Activated naive CD8-positive, alpha-beta T cell treated with anti-CD3 and anti-CD28 coated beads, Interleukin-2, amount 10 ng/mL, durations not matched to agents 7 days and 5 days (primary cell): ENCODE measurements at regions not wholly inside any gene's neighbourhood (a gene's known extent, or its start where the extent isn't known, plus 50 kb on each side); places are given as distances from the start of the nearest gene placed in this dataset.
"Not testable (repeated sequence)": the region's sequence is repeated elsewhere in the genome, so short reads cannot be mapped to it uniquely, and the experiment has no call there.

Experiments
- ATAC-seq: fragments of 150-1000 bp; cut with Tn5 transposase; one replicate; pipeline ENCODE4 v1.10.0; 2021; ENCODE audit warnings: low read depth, moderate library complexity
- POLR2A ChIA-PET: fragments of 350-600 bp; sonication (Branson Sonifier 250); formaldehyde crosslinking; loops from one replicate; lab custom pipeline; 2021; ENCODE audit warnings: antibody characterized with exemption; lab: Charles Lee
- DNase-seq: peaks from one replicate; pipeline ENCODE4 v3.0.0; 2021
- H3K27ac Mint-ChIP-seq: one replicate; pipeline ENCODE4 v1.8.0; 2022; ENCODE audit warnings: mild to moderate bottlenecking, mixed read lengths
- H3K27me3 Mint-ChIP-seq: one replicate; pipeline ENCODE4 v1.8.0; 2022; ENCODE audit warnings: mild to moderate bottlenecking, moderate library complexity, mixed read lengths
- H3K36me3 Mint-ChIP-seq: one replicate; pipeline ENCODE4 v1.8.0; 2021; ENCODE audit warnings: mild to moderate bottlenecking, mixed read lengths
- H3K4me1 Mint-ChIP-seq: one replicate; pipeline ENCODE4 v1.8.0; 2021; ENCODE audit warnings: mixed read lengths
- H3K4me3 Mint-ChIP-seq: one replicate; pipeline ENCODE4 v1.8.0; 2022; ENCODE audit warnings: mild to moderate bottlenecking, moderate library complexity, mixed read lengths
- H3K9me3 Mint-ChIP-seq: one replicate; pipeline ENCODE4 v1.8.0; 2021; ENCODE audit warnings: mixed read lengths

- Mint-ChIP-seq H3K4me3 (no peak overlapping the region), H3K27ac (peak overlapping the region; percentile 17), H3K4me1 (peaks cover 58% of the 10 kb centered on the region), H3K9me3 (peaks cover 2% of the 10 kb centered on the region), H3K36me3 (peaks cover 3% of the 10 kb centered on the region), H3K27me3 (no peaks in the 10 kb centered on the region)
- POLR2A ChIA-PET: interaction anchor here (0.6 to 0.9 kb wide), 2 partner anchors 104 to 107 kb away, joined by 3 to 4 read pairs; no protein-coding TSS in a partner anchor
- ATAC-seq (no peak), DNase-seq (no peak)
Measured at GRCh38 chr1:101131239-101131843, 105.5 kb upstream of the S1PR1 start.

GRCh38 chr1:101130673-101131072 is 105.1 kb upstream of the DPH5 start:
- H3K27me3 Mint-ChIP-seq: no peaks in the 10 kb centered on the region
- POLR2A ChIA-PET: interaction anchor here (0.6 to 1.1 kb wide), 4 partner anchors 11 to 203 kb away, joined by 3 to 4 read pairs (median 3); no protein-coding TSS in a partner anchor
- H3K9me3 Mint-ChIP-seq: peaks cover 2% of the 10 kb centered on the region
- H3K27ac Mint-ChIP-seq: peak overlapping the region; percentile 17
- H3K4me3 Mint-ChIP-seq: no peak overlapping the region
- ATAC-seq (no peak), DNase-seq (no peak)
- peaks cover 51% of the 10 kb centered on the region for H3K4me1 Mint-ChIP-seq
- peaks cover 3% of the 10 kb centered on the region for H3K36me3 Mint-ChIP-seq

GRCh38 chr1:101128846-101129245 is 103.3 kb upstream of the DPH5 start:
- H3K9me3 Mint-ChIP-seq: peaks cover 1% of the 10 kb centered on the region
- no peaks in the 10 kb centered on the region for H3K27me3 Mint-ChIP-seq

GRCh38 chr1:101128211-101128727 is 102.7 kb upstream of the DPH5 start:
- DNase-seq (no peak), ATAC-seq (peak; percentile 63)
- no peaks in the 10 kb centered on the region for H3K27me3 Mint-ChIP-seq
- peaks cover 49% of the 10 kb centered on the region for H3K4me1 Mint-ChIP-seq
- peaks cover 6% of the 10 kb centered on the region for H3K36me3 Mint-ChIP-seq
- POLR2A ChIA-PET: interaction anchor here (0.6 to 1.2 kb wide), 4 partner anchors 9 to 117 kb away, joined by 3 to 4 read pairs (median 3); no protein-coding TSS in a partner anchor
- H3K9me3 Mint-ChIP-seq: peaks cover 1% of the 10 kb centered on the region
- peak overlapping the region; percentile 89 for H3K27ac Mint-ChIP-seq
- peak overlapping the region; percentile 80 for H3K4me3 Mint-ChIP-seq

More at GRCh38 chr1:101128846-101129245, 103.3 kb upstream of the DPH5 start:
- Mint-ChIP-seq H3K36me3 (peaks cover 5% of the 10 kb centered on the region), H3K27ac (peak overlapping the region; percentile 89), H3K4me1 (peaks cover 48% of the 10 kb centered on the region), H3K4me3 (peak overlapping the region; percentile 80)
- POLR2A ChIA-PET: interaction anchor here (0.8 to 1.2 kb wide), 4 partner anchors 9 to 162 kb away, joined by 3 to 4 read pairs (median 3); no protein-coding TSS in a partner anchor
- peak; percentile 59 for ATAC-seq
- DNase-seq: no peak

GRCh38 chr1:101124405-101124804 is 98.8 kb upstream of the DPH5 start:
- Mint-ChIP-seq H3K36me3 (peaks cover 11% of the 10 kb centered on the region), H3K27ac (no peak overlapping the region), H3K27me3 (no peaks in the 10 kb centered on the region), H3K4me3 (no peak overlapping the region), H3K9me3 (peaks cover 1% of the 10 kb centered on the region), H3K4me1 (peaks cover 47% of the 10 kb centered on the region)
- POLR2A ChIA-PET: no interaction called here
- DNase-seq (no peak), ATAC-seq (no peak)

- not testable (repeated sequence) for H3K9me3 Mint-ChIP-seq, H3K27ac Mint-ChIP-seq, H3K27me3 Mint-ChIP-seq, DNase-seq, ATAC-seq, H3K4me3 Mint-ChIP-seq
- H3K36me3 Mint-ChIP-seq: peaks cover 12% of the 10 kb centered on the region
- peaks cover 48% of the 10 kb centered on the region for H3K4me1 Mint-ChIP-seq
- POLR2A ChIA-PET: interaction anchor here (0.6 kb wide), 1 partner anchor 113 kb away, joined by 3 read pairs; the partner anchor contains the start of gene S1PR1
Measured at GRCh38 chr1:101123904-101124303, 98.3 kb upstream of the DPH5 start.

- peak; percentile 67 for ATAC-seq
- Mint-ChIP-seq H3K27me3 (no peaks in the 10 kb centered on the region), H3K4me3 (peak overlapping the region; percentile 50), H3K9me3 (peaks cover 3% of the 10 kb centered on the region), H3K36me3 (peaks cover 16% of the 10 kb centered on the region), H3K4me1 (peaks cover 40% of the 10 kb centered on the region), H3K27ac (peak overlapping the region; percentile 74)
- POLR2A ChIA-PET: interaction anchor here (0.5 to 2.1 kb wide), 4 partner anchors 10 to 174 kb away, joined by 4 to 9 read pairs (median 4); partner anchors contain the start of gene S1PR1
- DNase-seq: no peak
Measured at GRCh38 chr1:101122452-101123166, 97.0 kb upstream of the DPH5 start.

- H3K4me3 Mint-ChIP-seq: peak overlapping the region; percentile 50
- H3K9me3 Mint-ChIP-seq: peaks cover 3% of the 10 kb centered on the region
- DNase-seq: no peak
- POLR2A ChIA-PET: interaction anchor here (0.5 to 2.1 kb wide), 5 partner anchors 10 to 173 kb away, joined by 3 to 9 read pairs (median 4); partner anchors contain the start of gene S1PR1
- peaks cover 16% of the 10 kb centered on the region for H3K36me3 Mint-ChIP-seq
- peaks cover 40% of the 10 kb centered on the region for H3K4me1 Mint-ChIP-seq
- no peak for ATAC-seq
- H3K27me3 Mint-ChIP-seq: no peaks in the 10 kb centered on the region
- peak overlapping the region; percentile 74 for H3K27ac Mint-ChIP-seq
Measured at GRCh38 chr1:101121975-101122374, 96.4 kb upstream of the DPH5 start.

- H3K27ac Mint-ChIP-seq: peak overlapping the region; percentile 74
- peaks cover 3% of the 10 kb centered on the region for H3K9me3 Mint-ChIP-seq
- no peak for ATAC-seq
- no peak for DNase-seq
- H3K4me1 Mint-ChIP-seq: peaks cover 40% of the 10 kb centered on the region
- peak overlapping the region; percentile 50 for H3K4me3 Mint-ChIP-seq
- POLR2A ChIA-PET: interaction anchor here (1.2 to 2.1 kb wide), 3 partner anchors 9 to 172 kb away, joined by 3 to 9 read pairs (median 5); no protein-coding TSS in a partner anchor
- H3K27me3 Mint-ChIP-seq: no peaks in the 10 kb centered on the region
- H3K36me3 Mint-ChIP-seq: peaks cover 16% of the 10 kb centered on the region
Measured at GRCh38 chr1:101121504-101121903, 95.9 kb upstream of the DPH5 start.

- Mint-ChIP-seq H3K27ac (peak overlapping the region; percentile 66), H3K4me1 (peaks cover 43% of the 10 kb centered on the region), H3K4me3 (peak overlapping the region; percentile 21), H3K27me3 (no peaks in the 10 kb centered on the region), H3K9me3 (peaks cover 3% of the 10 kb centered on the region), H3K36me3 (peaks cover 17% of the 10 kb centered on the region)
- POLR2A ChIA-PET: interaction anchor here (0.6 to 2.1 kb wide), 3 partner anchors 8 to 117 kb away, joined by 3 to 9 read pairs (median 3); no protein-coding TSS in a partner anchor
- DNase-seq (no peak), ATAC-seq (peak; percentile 25)
Measured at GRCh38 chr1:101120868-101121267, 95.3 kb upstream of the DPH5 start.

GRCh38 chr1:101119289-101119688 is 93.7 kb upstream of the DPH5 start:
- H3K9me3 Mint-ChIP-seq: peaks cover 2% of the 10 kb centered on the region
- peaks cover 17% of the 10 kb centered on the region for H3K36me3 Mint-ChIP-seq
- no peaks in the 10 kb centered on the region for H3K27me3 Mint-ChIP-seq
- peaks cover 39% of the 10 kb centered on the region for H3K4me1 Mint-ChIP-seq
- no peak overlapping the region for H3K27ac Mint-ChIP-seq
- DNase-seq: no peak
- POLR2A ChIA-PET: no interaction called here
- H3K4me3 Mint-ChIP-seq: no peak overlapping the region
- no peak for ATAC-seq

- no peak overlapping the region for H3K27ac Mint-ChIP-seq
- DNase-seq: no peak
- no peak overlapping the region for H3K4me3 Mint-ChIP-seq
- no peak for ATAC-seq
- peaks cover 37% of the 10 kb centered on the region for H3K4me1 Mint-ChIP-seq
- H3K9me3 Mint-ChIP-seq: peaks cover 5% of the 10 kb centered on the region
- POLR2A ChIA-PET: no interaction called here
- H3K27me3 Mint-ChIP-seq: no peaks in the 10 kb centered on the region
- H3K36me3 Mint-ChIP-seq: peaks cover 33% of the 10 kb centered on the region
Measured at GRCh38 chr1:101116006-101116405, 90.4 kb upstream of the DPH5 start.

GRCh38 chr1:101115112-101115511 is 89.5 kb upstream of the DPH5 start:
- H3K4me3 Mint-ChIP-seq: no peak overlapping the region
- ATAC-seq: no peak
- H3K27ac Mint-ChIP-seq: no peak overlapping the region
- no peak for DNase-seq
- H3K27me3 Mint-ChIP-seq: no peaks in the 10 kb centered on the region
- peaks cover 7% of the 10 kb centered on the region for H3K9me3 Mint-ChIP-seq
- H3K36me3 Mint-ChIP-seq: peaks cover 37% of the 10 kb centered on the region
- POLR2A ChIA-PET: no interaction called here
- H3K4me1 Mint-ChIP-seq: peaks cover 40% of the 10 kb centered on the region
